ENCODE measurements at regions not wholly inside any gene's neighbourhood (a gene's known extent, or its start where the extent isn't known, plus 50 kb on each side); places are given as distances from the start of the nearest gene placed in this dataset.
"Not testable (repeated sequence)": the region's sequence is repeated elsewhere in the genome, so short reads cannot be mapped to it uniquely, and the experiment has no call there.

DNA sequence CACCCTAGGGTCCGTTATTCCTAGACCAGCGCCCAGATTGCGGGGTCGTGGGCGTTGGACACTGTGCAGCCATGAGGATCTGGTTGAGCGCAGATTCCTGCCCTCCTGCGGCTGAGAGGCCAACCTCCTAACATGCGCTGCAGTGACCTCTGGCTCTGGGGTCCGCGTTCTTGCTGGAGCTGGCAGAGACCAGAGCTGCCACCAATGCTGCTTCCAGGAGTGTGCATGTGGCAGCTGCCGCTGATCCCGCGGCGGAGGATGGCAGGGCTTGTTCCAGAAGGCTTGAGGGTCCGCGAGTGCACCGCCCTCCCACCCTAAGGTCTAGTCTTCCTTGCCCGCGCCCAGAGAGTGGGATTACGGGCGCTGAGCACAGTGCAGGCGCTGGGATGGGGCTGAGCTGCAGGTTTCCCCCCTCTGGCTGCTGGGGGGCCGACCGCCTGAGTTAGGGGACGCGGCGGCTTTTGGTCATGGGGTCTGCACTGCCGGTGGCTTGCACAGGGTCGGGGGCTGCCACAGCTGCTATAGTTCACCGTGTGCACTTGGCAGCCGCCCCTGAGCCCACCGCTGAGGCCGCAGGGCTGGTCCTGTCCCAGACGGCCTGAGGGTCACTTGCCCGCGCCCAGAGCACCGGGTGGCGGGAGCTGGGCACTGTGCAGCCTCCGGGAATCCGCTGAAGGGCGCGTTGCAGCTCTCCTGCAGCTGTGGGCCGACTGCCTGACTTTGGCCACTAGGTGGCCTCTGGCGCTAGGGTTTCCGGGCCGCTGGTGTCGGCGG lies 145.9 kb downstream of the CCDC74A start:
- Mint-ChIP-seq H3K36me3 (ENCODE audit: low read depth) (no peaks in the 10 kb centered on the region), H3K9me3 (no peaks in the 10 kb centered on the region), H3K27me3 (peaks cover 44% of the 10 kb centered on the region), H3K4me3 (peak overlapping the region; percentile 52), H3K27ac (no peak overlapping the region), H3K4me1 (ENCODE audit: low read depth) (peaks cover 18% of the 10 kb centered on the region)
- DNase-seq, result peak; percentile 78

DNA sequence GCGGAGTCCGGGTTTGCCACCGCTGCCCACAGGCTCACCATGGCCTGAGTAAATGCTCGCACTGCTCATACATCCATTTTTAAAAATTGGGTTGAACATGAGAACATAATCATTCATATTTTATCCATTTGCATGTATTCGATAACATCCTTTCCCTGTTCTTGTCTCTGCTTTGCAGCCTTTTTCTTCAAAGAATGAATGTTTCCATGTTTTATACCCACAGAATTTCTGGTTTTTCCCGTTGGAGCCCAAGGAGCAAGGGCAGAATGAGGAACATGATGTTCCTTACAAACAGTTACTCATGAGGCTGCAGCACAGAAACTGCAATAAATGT lies 146.5 kb downstream of the CCDC74A start:
- Mint-ChIP-seq H3K27me3 (peaks cover 44% of the 10 kb centered on the region), H3K27ac (no peak overlapping the region), H3K4me3 (no peak overlapping the region), H3K4me1 (ENCODE audit: low read depth) (peaks cover 18% of the 10 kb centered on the region), H3K9me3 (no peaks in the 10 kb centered on the region), H3K36me3 (ENCODE audit: low read depth) (no peaks in the 10 kb centered on the region)
- no peak for DNase-seq

DNA sequence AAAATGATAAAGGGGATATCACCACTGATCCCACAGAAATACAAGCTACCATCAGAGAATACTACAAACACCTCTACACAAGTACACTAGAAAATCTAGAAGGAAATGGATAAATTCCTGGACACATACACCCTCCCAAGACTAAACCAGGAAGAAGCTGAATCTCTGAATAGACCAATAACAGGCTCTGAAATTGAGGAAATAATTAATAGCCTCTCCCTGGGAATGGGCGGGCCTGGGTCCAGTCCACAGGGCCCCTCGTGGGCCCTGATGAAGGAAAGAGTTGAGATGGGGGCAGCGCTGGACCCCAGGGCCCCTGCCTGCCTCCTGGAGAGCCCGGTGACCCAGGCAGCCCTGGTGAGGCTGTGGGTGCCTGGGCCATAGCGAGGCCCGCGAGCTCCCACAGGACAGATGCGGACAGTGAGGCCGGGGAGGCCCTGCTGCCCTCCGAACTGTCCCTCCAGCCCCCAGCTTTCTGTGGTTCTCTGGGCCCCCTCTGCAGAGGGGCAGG lies 154.0 kb downstream of the CCDC74A start:
- DNase-seq, H3K9me3 Mint-ChIP-seq, H3K27me3 Mint-ChIP-seq: not testable (repeated sequence)
- Mint-ChIP-seq H3K27ac (peak overlapping the region; percentile 90), H3K4me1 (ENCODE audit: low read depth) (peaks cover 46% of the 10 kb centered on the region), H3K4me3 (peak overlapping the region; percentile 90), H3K36me3 (ENCODE audit: low read depth) (peaks cover 30% of the 10 kb centered on the region)

DNA sequence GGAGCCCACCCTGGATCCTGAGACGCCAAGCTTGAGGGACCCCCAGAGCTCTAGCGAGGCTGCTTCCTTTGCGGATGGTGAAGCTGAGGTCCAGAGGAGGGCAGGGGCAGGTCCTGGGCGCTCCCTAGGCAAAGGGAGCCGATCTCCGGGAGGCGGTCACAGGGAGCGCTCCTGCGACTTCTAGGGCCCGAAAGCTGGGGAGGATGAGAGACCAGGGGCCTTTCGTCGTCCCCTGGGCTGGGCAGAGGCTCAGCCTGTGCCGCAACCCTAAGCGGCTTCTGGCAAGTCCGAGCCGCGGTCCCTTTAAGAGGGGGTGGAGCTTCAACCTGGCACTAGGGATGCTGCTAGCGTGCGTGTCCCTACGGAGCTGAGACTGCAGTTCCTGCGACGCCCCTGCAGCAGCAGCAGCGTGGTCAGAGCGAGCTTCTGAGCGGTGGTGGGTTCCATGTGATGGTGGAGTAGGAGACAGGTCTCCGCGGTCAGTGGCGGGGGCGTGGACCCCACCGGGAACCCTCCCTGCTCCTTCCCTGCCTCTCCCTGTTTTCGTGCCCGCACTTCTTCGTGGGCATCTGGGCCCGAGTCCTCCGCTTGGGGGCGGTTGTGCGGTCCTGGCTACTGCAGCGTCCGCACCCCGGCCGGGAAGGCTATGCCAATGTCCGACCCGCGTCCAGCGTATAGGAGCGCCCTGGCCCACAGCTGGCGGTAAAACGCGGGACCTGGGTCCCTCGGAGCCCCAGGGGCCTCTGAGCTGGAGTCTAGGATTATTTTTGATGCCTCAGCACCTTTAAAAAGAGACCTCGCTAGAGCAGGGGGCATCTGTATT lies 154.6 kb downstream of the CCDC74A start:
- H3K27ac Mint-ChIP-seq, result peak overlapping the region; percentile 90
- peaks cover 52% of the 10 kb centered on the region for H3K4me1 Mint-ChIP-seq (ENCODE audit: low read depth)
- peaks cover 37% of the 10 kb centered on the region for H3K36me3 Mint-ChIP-seq (ENCODE audit: low read depth)

DNA sequence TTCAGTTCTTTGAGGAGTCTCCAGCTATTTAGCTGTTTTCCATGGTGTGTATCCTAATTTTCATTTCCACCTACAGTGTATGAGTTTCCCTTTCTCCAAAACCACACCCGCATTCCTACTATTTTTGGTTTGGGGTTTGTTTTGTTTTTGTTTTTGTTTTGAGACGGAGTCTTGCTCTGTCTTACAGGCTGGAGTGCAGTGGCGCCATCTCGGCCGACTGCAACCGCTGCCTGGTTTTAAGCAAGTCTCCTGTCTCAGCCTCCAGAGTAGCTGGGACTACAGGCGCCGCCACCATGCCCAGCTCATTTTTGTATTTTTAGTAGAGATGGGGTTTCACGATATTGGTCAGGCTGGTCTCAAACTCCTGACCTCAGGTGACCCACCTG lies 155.2 kb downstream of the CCDC74A start:
- Mint-ChIP-seq H3K4me3 (peak overlapping the region; percentile 90), H3K27ac (peak overlapping the region; percentile 90), H3K36me3 (ENCODE audit: low read depth) (peaks cover 43% of the 10 kb centered on the region), H3K4me1 (ENCODE audit: low read depth) (peaks cover 49% of the 10 kb centered on the region)
- not testable (repeated sequence) for H3K27me3 Mint-ChIP-seq, H3K9me3 Mint-ChIP-seq
- peak; percentile 44 for DNase-seq

More for the DNA sequence above, 154.6 kb downstream of the CCDC74A start:
- DNase-seq, result peak; percentile 84
- H3K9me3 Mint-ChIP-seq, result no peaks in the 10 kb centered on the region
- H3K4me3 Mint-ChIP-seq, result peak overlapping the region; percentile 90
- H3K27me3 Mint-ChIP-seq, result no peaks in the 10 kb centered on the region

DNA sequence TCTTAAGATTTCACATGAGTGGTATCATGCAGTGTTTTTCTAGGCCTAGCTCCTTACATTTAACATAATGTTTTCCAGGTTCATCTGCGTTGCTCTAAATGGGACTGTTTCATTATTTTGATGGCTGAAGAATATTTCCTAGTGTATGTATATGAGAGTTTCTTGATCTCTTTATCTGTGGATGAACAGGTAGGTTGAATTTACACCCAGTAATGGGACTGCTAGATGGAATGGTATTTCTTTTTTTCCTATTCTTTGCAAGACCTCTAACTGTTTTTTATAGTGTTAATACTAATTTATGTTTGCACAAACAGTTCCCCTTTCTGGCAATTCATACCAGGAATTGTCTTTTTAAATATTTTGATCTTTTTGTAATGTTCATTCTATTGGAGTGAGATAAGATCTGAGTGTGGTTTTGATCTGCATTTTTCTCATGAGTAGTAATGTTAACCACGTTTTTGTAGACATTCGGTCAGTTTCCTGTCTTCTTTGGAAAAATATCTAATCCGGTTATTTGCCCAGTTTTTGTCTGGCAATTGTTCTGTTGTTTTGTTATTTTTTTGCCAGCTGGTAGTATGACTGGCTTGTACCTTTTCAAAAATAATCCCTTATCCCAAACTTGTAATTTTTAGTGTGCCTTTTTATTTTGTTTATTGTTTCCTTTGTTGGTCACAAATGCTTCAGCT lies 157.1 kb downstream of the CCDC74A start:
- not testable (repeated sequence) for H3K9me3 Mint-ChIP-seq, H3K27me3 Mint-ChIP-seq, DNase-seq
- peak overlapping the region; percentile 57 for H3K27ac Mint-ChIP-seq
- peak overlapping the region; percentile 90 for H3K4me3 Mint-ChIP-seq
- H3K4me1 Mint-ChIP-seq (ENCODE audit: low read depth), result peaks cover 49% of the 10 kb centered on the region
- H3K36me3 Mint-ChIP-seq (ENCODE audit: low read depth), result peaks cover 61% of the 10 kb centered on the region

DNA sequence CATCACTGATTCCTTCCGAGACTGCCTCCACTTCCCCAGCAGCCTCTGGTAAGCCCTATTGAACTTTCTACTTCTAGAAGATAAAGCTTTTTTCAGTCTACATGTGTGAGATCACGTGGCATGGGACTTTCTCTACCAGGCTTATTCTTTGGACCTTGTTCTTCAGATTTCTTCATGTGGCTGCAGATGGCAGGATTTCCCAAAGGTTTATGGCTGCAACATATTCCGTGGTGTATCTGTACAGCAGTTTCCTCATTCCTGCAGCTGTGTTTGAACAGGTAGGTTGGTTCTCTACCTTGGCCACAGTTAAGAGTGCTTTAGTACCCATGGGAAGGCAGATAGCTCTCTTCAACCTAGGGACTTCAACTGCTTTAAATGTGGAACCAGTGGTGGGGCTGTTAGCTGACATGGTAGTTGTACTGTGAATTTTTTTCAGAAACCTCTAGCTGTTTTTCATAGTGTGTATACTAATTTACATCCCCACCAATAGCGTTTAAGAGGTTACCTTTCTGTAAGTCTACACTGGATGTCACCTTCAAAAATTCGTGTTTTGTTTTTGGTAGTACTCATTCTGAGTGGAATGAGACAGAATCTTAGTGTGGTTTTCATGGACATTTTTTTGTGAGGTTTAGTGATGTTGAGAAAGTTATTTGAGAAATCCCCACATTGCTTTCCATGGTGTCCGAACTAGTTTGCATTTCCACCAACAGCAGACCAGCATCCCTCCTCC lies 158.6 kb downstream of the CCDC74A start:
- not testable (repeated sequence) for H3K4me3 Mint-ChIP-seq, H3K9me3 Mint-ChIP-seq, H3K27me3 Mint-ChIP-seq, H3K27ac Mint-ChIP-seq, DNase-seq
- Mint-ChIP-seq H3K4me1 (ENCODE audit: low read depth) (peaks cover 41% of the 10 kb centered on the region), H3K36me3 (ENCODE audit: low read depth) (peaks cover 76% of the 10 kb centered on the region)

DNA sequence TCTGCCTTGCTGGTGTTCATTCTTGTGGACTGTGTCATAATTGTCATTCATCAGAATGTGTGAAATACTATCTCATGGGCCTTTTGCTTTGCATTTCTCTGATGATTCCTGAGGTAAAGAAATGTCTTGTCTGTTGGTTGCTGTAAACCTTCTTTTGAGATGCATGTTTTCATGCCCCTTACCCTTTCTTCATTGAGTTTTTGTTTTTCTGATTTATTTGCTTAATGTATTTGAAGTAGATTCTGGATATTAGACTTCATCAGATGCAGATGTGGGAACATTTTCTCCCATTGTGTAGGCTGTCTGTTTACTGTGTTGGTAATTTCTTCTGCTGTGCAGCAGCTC lies 159.2 kb downstream of the CCDC74A start:
- H3K36me3 Mint-ChIP-seq (ENCODE audit: low read depth), result peaks cover 82% of the 10 kb centered on the region
- peaks cover 13% of the 10 kb centered on the region for H3K9me3 Mint-ChIP-seq
- not testable (repeated sequence) for H3K27ac Mint-ChIP-seq, H3K27me3 Mint-ChIP-seq, H3K4me3 Mint-ChIP-seq, DNase-seq
- peaks cover 39% of the 10 kb centered on the region for H3K4me1 Mint-ChIP-seq (ENCODE audit: low read depth)

DNA sequence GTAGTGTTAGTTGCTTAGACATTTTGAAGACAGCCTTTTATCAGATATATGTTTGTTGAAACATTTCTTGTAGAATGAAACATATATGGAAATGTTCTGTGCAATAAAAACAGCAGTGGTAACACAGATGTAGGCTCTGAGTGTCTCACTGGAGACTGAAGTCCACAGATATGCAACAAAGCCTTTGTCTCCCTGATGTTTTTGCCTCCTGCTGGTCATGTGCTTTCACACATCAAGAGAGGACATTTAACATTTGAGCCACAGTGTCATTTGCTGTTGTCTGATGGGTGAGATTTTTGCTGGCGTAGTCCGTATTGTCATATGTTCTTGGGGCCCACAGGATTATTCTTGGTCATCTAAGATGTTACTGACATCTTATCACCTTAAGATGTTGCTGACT lies 161.4 kb downstream of the CCDC74A start:
- DNase-seq, H3K4me3 Mint-ChIP-seq, H3K27me3 Mint-ChIP-seq, H3K27ac Mint-ChIP-seq: not testable (repeated sequence)
- Mint-ChIP-seq H3K9me3 (peaks cover 13% of the 10 kb centered on the region), H3K4me1 (ENCODE audit: low read depth) (peaks cover 27% of the 10 kb centered on the region), H3K36me3 (ENCODE audit: low read depth) (peaks cover 88% of the 10 kb centered on the region)

DNA sequence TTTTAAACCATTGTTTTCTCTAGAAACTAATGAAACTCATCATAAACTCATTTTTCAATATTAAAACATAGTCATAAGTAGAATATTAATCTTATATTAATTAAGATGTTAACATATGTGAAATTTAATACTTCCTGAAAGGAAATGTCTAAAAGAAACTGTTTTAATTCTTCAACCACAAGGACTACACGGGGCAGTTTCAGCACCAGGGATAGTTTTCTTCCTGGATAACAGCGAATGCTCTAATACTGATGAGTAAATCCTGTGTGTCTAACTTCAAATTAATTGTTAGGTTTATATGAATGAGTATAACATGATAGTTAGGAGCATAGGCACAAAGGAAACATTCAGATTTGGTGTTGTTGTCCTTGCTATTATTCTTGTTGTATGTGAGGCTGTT lies 183.6 kb downstream of the CCDC74A start:
- not testable (repeated sequence) for H3K27me3 Mint-ChIP-seq; DNase-seq; H3K4me1 Mint-ChIP-seq (ENCODE audit: low read depth); H3K4me3 Mint-ChIP-seq; H3K9me3 Mint-ChIP-seq; H3K27ac Mint-ChIP-seq
- H3K36me3 Mint-ChIP-seq (ENCODE audit: low read depth), result peaks cover 18% of the 10 kb centered on the region

DNA sequence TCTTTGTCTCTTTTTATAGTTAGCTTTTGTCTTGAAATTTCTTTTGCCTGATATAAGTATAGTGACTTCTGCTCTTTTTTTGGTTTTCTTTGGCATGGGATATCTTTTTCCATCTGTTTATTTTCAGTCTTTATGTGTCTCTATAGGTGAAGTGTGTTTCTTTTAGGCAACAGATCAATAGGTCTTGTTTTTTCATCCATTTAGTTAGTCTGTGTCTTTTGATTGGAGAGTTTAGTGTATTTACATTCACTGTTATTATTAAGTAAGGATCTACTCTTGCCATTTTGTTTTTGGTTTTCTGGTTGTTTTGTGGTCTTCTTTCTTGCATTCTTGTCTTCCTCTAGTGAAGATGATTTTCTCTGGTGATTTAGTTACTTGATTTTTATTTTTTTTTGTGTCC lies 190.2 kb downstream of the CCDC74A start:
- DNase-seq; H3K9me3 Mint-ChIP-seq; H3K4me3 Mint-ChIP-seq; H3K27ac Mint-ChIP-seq; H3K4me1 Mint-ChIP-seq (ENCODE audit: low read depth); H3K27me3 Mint-ChIP-seq: not testable (repeated sequence)
- H3K36me3 Mint-ChIP-seq (ENCODE audit: low read depth), result peaks cover 28% of the 10 kb centered on the region

DNA sequence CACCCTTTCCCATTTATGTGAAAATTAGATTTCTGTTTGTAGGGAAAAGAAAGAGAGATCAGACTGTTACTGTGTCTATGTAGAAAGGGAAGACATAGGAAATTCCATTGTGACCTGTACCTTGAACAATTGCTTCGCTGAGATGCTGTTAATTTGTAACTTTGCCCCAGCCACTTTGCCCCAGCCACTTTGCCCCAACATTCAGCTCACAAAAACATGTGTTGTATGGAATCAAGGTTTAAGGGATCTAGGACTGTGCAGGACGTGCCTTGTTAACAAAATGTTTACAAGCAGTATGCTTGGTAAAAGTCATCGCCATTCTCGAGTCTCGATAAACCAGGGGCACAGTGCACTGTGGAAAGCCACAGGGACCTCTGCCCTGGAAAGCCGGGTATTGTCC lies 193.5 kb downstream of the CCDC74A start:
- not testable (repeated sequence) for H3K4me3 Mint-ChIP-seq; DNase-seq; H3K27ac Mint-ChIP-seq; H3K9me3 Mint-ChIP-seq; H3K27me3 Mint-ChIP-seq; H3K4me1 Mint-ChIP-seq (ENCODE audit: low read depth)
- H3K36me3 Mint-ChIP-seq (ENCODE audit: low read depth), result peaks cover 40% of the 10 kb centered on the region

DNA sequence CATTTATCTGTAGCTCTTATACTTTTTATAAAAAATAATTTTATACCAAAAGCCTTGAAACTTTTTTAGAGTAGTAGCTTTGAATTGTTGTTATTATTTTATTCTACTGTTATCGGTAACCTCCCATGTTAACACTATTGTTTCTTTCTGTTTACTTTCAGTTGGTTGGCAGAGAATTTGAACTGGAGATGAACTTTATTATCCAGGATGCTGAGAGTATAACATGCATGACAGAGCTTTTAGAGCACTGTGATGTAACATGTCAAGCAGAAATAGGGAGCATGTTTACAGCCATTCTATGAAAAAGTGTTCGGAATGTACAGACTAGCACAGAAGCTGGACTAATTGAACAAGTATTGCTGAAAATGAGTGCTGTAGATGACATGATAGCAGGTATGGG lies 194.6 kb downstream of the CCDC74A start:
- H3K4me3 Mint-ChIP-seq; H3K27me3 Mint-ChIP-seq; H3K4me1 Mint-ChIP-seq (ENCODE audit: low read depth); DNase-seq; H3K27ac Mint-ChIP-seq; H3K9me3 Mint-ChIP-seq: not testable (repeated sequence)
- H3K36me3 Mint-ChIP-seq (ENCODE audit: low read depth), result peaks cover 38% of the 10 kb centered on the region

DNA sequence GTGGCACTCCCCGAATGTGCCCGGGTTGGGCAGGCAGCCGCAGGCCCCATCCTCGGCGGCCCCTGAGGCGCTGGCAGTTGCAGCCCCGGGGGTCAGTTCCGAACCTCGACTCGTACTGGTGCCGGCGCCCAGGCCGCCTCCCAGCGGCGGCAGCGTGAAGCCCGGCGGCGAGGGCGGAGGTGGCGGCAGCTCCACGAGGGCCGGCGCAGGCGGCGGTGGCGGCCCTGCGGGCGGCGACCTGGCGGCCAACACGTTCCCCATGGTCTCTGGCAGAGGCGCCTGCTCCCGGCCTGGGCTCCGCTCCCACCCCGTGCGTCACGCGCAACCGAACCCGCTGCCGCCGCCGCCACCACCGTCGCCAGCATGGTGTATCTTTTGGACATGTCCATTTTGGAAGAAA lies 196.3 kb downstream of the CCDC74A start:
- no peak overlapping the region for H3K4me3 Mint-ChIP-seq
- no peak for DNase-seq
- H3K4me1 Mint-ChIP-seq (ENCODE audit: low read depth), result no peaks in the 10 kb centered on the region

More for the DNA sequence above, 196.3 kb downstream of the CCDC74A start:
- no peaks in the 10 kb centered on the region for H3K9me3 Mint-ChIP-seq
- no peak overlapping the region for H3K27ac Mint-ChIP-seq
- peaks cover 28% of the 10 kb centered on the region for H3K36me3 Mint-ChIP-seq (ENCODE audit: low read depth)
- H3K27me3 Mint-ChIP-seq, result no peaks in the 10 kb centered on the region
